Urothelium cell line (cell line): ENCODE measurements at regions not wholly inside any gene's neighbourhood (a gene's known extent, or its start where the extent isn't known, plus 50 kb on each side); places are given as distances from the start of the nearest gene placed in this dataset.
A peak's percentile ranks its signal among the peaks of the same experiment; 100 is the strongest.

Experiments
- DNase-seq: peaks from one replicate; pipeline ENCODE4 v3.0.0; 2011; ENCODE audit warnings: low spot score, mixed read lengths
- FAIRE-seq: peaks from 2 replicates; lab custom pipeline; 2011; peaks lifted over from hg19 to GRCh38; lab: Jason Lieb, UNC

DNA sequence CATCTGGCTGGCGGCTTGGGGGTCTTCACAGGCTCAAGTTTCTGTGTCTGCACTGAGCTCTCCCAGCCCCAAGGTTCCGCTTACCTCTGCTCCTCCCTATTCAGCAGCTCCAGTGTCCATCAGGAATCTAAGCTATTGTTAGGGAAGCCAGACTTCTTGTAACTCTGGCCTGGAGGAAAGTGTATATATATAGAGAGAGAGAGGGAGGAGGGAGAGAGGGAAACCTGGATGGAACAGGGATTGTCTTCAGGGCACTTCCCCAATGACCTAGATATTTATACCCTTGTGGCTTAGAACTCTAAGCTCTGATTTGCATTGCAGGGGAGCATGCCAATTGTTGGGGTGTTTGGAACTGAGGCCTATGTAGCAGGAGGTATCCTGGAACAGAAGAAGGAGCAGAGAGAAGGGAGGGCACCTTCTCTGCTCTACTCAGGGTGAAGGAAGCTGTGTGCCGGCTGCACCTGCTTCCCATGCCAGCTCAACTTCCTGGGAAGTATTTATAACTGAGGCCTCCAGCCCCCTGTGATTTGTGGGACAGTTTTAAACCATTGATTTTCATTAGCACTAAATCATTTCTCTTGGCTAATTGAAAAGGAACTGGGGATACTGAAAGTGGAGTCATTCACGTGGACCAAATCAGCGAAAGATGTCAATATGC lies 70.9 kb downstream of the NAV1 start:
- DNase-seq = no peak
- no peak for FAIRE-seq

GRCh38 chr1:201610858-201611257 lies 71.9 kb downstream of the NAV1 start:
- DNase-seq (no peak), FAIRE-seq (no peak)

- no peak for DNase-seq
- no peak for FAIRE-seq
Measured at GRCh38 chr1:201612645-201613044, 73.7 kb downstream of the NAV1 start.

DNA sequence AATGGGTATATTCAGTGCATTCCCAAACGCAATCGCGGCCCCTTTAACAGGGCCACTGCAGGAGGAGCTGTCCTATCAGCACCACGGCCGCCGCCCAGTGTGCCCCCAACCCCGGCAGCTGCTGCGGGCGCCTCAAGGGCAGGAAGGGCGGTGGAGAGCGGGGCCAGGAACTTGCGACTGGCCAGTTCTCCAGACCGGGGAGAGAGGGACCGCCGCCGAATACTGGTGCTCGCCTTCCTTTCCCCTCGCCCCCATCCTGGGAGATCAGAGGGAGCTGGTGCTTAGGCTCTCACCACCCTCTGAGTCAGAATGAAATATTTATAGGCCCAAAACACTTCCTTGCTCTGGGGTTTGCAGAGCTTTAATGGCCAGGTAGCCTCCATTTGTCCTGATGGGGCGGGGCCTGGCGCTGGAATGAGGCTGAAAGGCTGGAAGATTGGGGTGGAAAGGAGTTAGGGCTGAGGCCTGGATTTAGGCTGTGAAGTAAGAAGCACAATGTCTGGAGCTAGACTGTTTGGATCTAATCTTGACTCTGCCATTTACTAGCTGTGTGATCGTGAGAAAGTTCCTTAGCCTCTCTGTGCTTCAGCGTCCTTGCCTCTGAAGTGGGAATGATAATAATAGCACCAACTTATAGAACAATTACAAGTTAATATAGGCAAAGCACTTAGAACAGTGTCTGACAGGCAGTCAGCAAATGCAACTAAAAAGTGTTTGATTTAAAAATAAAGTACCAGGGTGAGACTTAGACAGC lies 75.5 kb downstream of the NAV1 start:
- DNase-seq (peak; percentile 30), FAIRE-seq (no peak)

DNA sequence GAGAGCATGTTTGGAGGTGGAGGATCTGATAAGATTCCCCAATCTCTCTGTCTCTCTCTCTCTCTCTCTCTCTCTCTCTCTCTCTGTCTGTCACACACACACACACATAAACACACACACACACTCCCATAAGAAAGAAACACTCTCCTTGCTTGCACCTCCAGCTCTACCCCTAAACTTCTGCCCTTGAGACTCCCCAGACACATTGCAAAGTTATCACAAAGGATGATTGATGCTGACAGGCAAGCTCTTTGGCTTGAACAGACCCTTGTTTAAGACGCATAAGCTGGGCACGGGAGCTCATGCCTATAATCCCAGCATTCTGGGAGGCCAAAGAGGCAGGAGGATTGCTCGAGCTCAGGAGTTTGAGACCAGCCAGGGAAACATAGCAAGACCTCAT lies 78.2 kb downstream of the NAV1 start:
- FAIRE-seq = no peak
- DNase-seq = no peak

DNA sequence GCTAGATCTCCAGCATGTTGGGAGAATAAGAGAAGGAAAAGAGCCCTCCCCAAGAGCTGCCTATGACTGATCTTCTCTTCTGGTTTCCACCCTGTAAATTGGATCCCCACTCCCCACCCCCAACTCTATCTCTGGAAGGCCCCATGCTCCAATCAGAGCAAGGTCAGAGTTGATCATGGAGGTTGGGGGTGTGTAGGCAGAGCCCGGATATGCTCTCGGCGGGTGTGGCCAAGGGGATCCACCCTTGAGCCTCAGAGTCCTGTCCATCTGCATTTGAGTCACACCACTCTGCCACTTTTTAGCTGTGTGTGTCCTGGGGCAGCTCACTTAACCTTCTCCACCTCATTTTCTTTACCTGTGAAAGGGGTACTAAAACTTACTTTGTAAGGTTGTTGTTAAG lies 79.5 kb downstream of the NAV1 start:
- FAIRE-seq = no peak

GRCh38 chr1:201618905-201619304 lies 80.0 kb downstream of the NAV1 start:
- FAIRE-seq (no peak), DNase-seq (no peak)

More for the DNA sequence above, 79.5 kb downstream of the NAV1 start:
- DNase-seq = no peak

DNA sequence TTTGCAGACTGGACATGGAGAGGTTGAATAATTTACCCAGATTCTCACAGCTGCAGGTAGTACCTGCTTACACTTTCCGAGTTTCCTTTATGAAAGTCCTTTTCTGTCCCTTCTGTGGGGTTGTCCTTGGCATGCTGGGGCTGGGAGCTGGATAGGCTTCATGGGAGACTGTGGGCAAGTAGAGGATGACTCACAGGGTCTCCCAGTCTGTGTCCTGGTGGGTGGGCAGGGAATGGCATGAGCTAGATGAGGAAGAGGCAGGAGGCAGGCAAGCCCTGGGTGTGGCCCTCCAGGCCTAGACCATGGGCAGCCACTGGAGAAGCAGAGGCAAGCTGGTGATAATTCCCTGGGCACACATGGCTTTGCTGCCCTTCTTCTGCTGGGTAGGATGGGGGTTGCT lies 80.6 kb downstream of the NAV1 start:
- FAIRE-seq = no peak
- peak; percentile 27 for DNase-seq

- DNase-seq (no peak), FAIRE-seq (no peak)
Measured at GRCh38 chr1:201622353-201622752, 83.4 kb downstream of the NAV1 start.

GRCh38 chr1:201622824-201623223 lies 83.9 kb downstream of the NAV1 start:
- FAIRE-seq = no peak
- no peak for DNase-seq

- no peak for FAIRE-seq
- no peak for DNase-seq
Measured at GRCh38 chr1:201624741-201625225, 85.9 kb downstream of the NAV1 start.

GRCh38 chr1:201625226-201625761 lies 86.4 kb downstream of the NAV1 start:
- FAIRE-seq (no peak), DNase-seq (no peak)

DNA sequence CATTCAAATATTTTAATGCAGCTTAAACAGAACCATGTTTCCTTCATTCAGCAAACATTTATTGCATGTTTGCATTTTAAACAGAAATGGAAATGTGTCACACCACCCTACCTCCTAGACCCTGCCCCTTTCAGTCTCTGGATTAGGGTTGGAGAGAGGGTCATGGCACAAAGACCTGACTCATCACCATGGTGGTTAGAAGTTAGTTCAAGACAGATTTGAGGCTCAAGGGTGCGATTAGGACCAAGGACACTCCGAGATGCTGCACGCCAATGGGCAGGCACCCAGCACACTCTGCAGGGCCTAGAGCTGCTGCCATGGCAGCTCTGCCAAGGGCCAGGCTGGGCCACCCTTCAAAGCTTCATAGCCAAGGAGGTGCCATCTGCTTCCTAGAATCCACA lies 86.9 kb downstream of the NAV1 start:
- DNase-seq (no peak), FAIRE-seq (peak; percentile 86)

- FAIRE-seq = no peak
Measured at GRCh38 chr1:201626629-201627275, 87.8 kb downstream of the NAV1 start.

DNA sequence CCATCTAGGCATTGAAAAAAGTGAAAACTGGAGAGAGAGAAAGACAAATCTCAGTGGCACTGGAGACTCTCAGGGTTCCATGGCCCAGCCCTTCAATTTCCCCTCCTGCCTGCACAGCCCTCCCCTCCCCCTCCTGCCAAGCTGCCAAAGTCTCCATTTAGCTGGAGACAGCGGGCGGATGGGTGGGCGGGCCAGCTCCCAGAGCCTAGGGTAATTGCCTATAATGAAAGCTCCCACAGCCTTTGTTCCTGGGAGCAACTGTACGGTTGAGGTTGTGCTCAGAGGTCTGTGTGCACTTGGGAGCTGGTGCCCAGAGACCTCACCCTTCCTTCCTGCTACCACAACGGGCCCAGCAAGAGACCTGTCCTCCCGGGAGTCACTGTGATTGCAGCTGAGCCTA lies 89.6 kb downstream of the NAV1 start:
- DNase-seq (no peak), FAIRE-seq (no peak)

More at GRCh38 chr1:201626629-201627275, 87.8 kb downstream of the NAV1 start:
- DNase-seq = no peak

DNA sequence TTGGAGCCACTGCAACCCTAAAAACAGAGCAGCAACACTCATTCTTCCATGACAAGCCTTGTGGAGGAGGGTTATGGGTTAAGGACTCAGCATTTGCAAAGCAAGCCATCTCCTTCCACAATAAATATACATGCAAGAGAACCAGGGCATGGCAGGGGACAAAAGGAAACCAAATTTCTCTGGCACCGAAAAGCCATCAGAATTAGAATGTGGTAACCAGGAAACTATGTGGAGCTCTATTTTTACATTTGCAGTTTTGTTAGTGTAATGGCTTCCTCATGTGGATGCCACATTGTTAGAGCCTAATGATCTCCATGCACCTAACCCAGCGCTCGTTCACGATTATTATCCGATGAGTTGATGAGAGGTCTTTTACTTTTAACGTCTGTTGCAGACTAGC lies 91.7 kb downstream of the NAV1 start:
- DNase-seq (no peak), FAIRE-seq (no peak)

GRCh38 chr1:201631037-201631436 lies 92.1 kb downstream of the NAV1 start:
- DNase-seq = no peak
- FAIRE-seq = no peak

DNA sequence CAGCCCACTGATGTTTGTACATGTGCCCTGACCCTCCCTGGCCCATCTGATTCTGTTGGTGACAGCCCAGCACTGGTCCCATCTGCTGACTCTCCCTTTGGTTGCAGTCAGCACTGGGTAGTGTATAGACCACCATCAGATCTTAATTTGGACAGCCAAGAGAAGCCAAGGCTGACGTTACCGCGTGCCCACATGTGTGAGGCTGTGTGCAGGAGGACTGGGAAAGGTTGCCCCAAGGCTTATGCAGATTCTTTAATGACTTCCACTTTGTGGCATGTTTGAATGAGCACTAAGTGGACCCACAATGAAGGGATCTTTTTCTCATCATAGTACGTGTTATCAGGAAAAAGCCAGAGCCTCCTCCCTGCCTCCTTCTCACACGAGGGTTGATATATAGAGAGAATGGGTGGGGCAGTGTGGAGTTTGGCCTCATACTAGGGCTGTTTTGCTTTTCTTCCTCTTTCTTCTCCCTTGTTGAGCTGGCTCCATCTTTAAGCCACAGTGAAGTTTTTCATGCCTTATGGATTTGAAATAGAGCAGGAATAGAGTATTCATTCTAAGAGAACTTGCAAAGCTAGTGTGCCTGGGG lies 93.5 kb downstream of the NAV1 start:
- no peak for DNase-seq
- no peak for FAIRE-seq

GRCh38 chr1:201633297-201633696 lies 94.4 kb downstream of the NAV1 start:
- FAIRE-seq = no peak

DNA sequence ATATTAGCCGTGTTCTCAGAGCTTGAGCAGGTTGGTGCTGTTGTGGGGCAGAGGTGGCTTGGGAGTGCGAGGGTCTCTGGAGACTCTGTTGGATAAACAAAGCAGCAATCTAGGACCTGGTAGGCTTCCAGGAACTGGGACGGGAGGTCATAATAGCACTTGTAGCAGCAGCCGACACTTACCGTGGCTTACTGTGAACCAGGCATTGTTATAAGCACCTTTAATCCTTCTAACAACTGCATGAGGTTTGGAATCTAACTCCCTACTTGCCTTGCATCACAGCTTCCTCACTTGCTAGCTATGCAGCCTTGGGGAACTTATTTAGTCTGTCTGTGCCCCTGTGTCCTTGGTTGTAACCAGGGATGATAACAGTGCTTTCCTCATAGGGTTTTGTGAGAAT lies 94.9 kb downstream of the NAV1 start:
- FAIRE-seq = no peak
- DNase-seq = no peak

More at GRCh38 chr1:201633297-201633696, 94.4 kb downstream of the NAV1 start:
- no peak for DNase-seq

DNA sequence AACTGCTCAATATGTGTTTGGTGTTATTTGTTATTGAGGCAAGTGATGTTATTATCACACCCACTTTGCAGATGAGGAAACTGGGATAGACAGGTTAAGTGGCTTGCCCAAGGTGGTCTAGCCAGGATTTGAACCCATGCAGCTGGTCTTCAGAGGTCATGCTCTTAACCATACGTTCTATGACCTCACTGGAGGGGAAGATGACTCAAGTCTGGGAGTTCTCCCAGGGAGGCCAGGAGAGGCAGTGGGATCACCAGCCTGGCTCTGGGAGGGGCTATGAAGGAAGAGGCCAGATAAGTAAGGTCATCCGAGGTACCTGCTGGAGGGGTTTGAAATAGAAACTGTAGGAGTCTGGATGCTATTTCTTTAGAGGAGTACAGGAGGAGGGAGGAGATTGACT lies 95.3 kb downstream of the NAV1 start:
- DNase-seq (no peak), FAIRE-seq (no peak)
